Stomach (tissue), 4 donors: ENCODE measurements at regions not wholly inside any gene's neighbourhood (a gene's known extent, or its start where the extent isn't known, plus 50 kb on each side); places are given as distances from the start of the nearest gene placed in this dataset.

ENCODE experiments used
- POLR2A ChIP-seq, 4 donors: fragments of 450-650 bp; IDR thresholded peaks; one replicate each; pipeline ENCODE4 v1.6.1; 2016; ENCODE audit warnings: antibody characterized with exemption in 4 of 4, control low read depth in 2 of 4, mild to moderate bottlenecking in 1 of 4, moderate library complexity in 1 of 4
- TF ChIP-seq, protein P1 (sequence below), 7 experiments: fragments of 450-650 bp in 4 of 7; fragments of 200-600 bp in 3 of 7; sonication (generic) in 3 of 7; IDR thresholded peaks; one replicate each; pipeline ENCODE4 v1.5.1; 2016 to 2019; ENCODE audit warnings: antibody characterized with exemption in 7 of 7, control low read depth in 2 of 7, mild to moderate bottlenecking in 1 of 7

DNA sequence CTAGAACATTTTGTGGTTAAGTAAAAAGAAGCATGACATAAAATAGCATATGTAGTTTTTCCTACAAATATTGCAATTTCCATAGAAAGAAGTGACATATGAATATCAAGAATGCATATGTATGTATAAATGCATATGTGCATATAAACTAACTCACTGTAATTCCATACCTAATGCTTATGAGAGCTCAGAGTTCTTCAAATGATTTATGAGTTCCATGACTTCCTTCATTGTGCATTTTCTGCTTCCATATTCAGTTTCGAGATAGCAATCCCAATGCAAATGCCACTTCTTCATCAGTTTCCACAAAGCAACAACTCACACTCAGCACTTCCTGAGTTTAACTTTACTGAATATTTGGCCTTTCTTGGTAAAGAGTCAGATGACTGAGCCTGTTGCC lies 1744.3 kb upstream of the MIR17HG start:
- TF ChIP-seq, protein P1, sequence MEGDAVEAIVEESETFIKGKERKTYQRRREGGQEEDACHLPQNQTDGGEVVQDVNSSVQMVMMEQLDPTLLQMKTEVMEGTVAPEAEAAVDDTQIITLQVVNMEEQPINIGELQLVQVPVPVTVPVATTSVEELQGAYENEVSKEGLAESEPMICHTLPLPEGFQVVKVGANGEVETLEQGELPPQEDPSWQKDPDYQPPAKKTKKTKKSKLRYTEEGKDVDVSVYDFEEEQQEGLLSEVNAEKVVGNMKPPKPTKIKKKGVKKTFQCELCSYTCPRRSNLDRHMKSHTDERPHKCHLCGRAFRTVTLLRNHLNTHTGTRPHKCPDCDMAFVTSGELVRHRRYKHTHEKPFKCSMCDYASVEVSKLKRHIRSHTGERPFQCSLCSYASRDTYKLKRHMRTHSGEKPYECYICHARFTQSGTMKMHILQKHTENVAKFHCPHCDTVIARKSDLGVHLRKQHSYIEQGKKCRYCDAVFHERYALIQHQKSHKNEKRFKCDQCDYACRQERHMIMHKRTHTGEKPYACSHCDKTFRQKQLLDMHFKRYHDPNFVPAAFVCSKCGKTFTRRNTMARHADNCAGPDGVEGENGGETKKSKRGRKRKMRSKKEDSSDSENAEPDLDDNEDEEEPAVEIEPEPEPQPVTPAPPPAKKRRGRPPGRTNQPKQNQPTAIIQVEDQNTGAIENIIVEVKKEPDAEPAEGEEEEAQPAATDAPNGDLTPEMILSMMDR (IDR thresholded peaks at IDR 0.05) = no peak
- TF ChIP-seq POLR2A (IDR thresholded peaks at IDR 0.05) = no peak
